HEK293 (cell line): ENCODE measurements at regions not wholly inside any gene's neighbourhood (a gene's known extent, or its start where the extent isn't known, plus 50 kb on each side); places are given as distances from the start of the nearest gene placed in this dataset.

ENCODE experiments used
- CTCF ChIA-PET: fragments of 350-600 bp; formaldehyde crosslinking; extraction: SDS; loops from one replicate; lab custom pipeline; 2021; ENCODE audit warnings: antibody characterized with exemption; lab: Yijun Ruan, JAX
- POLR2A ChIA-PET: fragments of 300-600 bp; formaldehyde crosslinking; extraction: SDS; loops from one replicate; lab custom pipeline; 2020; ENCODE audit warnings: antibody characterized with exemption, inconsistent platforms; lab: Yijun Ruan, JAX
- H3K27ac ChIP-seq: fragments of 200-500 bp; sonication (Bioruptor generic); 2 replicates; pipeline ENCODE4 v1.5.1; 2014; ENCODE audit warnings: low read depth, low read length, control low read depth, inconsistent platforms; ENCODE audit errors: extremely low read depth
- H3K36me3 ChIP-seq, 2 experiments: fragments of 200-500 bp in 1 of 2; sonication (Bioruptor generic) in 1 of 2; 1 replicate in 1 of 2; 2 replicates in 1 of 2; pipeline ENCODE4 v1.5.1; 2014 to 2017; ENCODE audit warnings: inconsistent platforms in 2 of 2, low read length in 2 of 2; ENCODE audit not compliant: control insufficient read depth in 2 of 2, insufficient read depth in 1 of 2
- H3K4me1 ChIP-seq: fragments of 200-500 bp; sonication (Bioruptor generic); 2 replicates; pipeline ENCODE4 v1.5.1; 2014; ENCODE audit warnings: mild to moderate bottlenecking, low read length, inconsistent platforms; ENCODE audit not compliant: control insufficient read depth, insufficient read depth
- H3K4me3 ChIP-seq: 2 replicates; pipeline ENCODE4 v1.5.1; 2011; ENCODE audit warnings: low read depth, mild to moderate bottlenecking, control low read depth, low read length, moderate library complexity
- H3K9me3 ChIP-seq: fragments of 200-500 bp; sonication (Bioruptor generic); 2 replicates; pipeline ENCODE4 v1.5.1; 2014; ENCODE audit warnings: low read depth, low read length, inconsistent platforms; ENCODE audit not compliant: control insufficient read depth, insufficient read depth
- GLI4 ChIP-seq: fragments of 450-650 bp; formaldehyde crosslinking; IDR thresholded peaks from 2 replicates; pipeline ENCODE4 v1.5.1; 2016; ENCODE audit warnings: missing biosample characterization, missing genetic modification characterization
- HOXA7 ChIP-seq: sonication (generic); formaldehyde crosslinking; IDR thresholded peaks from 2 replicates; pipeline ENCODE4 v1.8.1; 2022; ENCODE audit warnings: missing genetic modification reagents, borderline replicate concordance
- KLF1 ChIP-seq: fragments of 450-650 bp; formaldehyde crosslinking; IDR thresholded peaks from 2 replicates; pipeline ENCODE4 v1.5.1; 2016; ENCODE audit warnings: missing biosample characterization, missing genetic modification characterization
- KLF8 ChIP-seq: fragments of 450-650 bp; formaldehyde crosslinking; IDR thresholded peaks from 2 replicates; pipeline ENCODE4 v1.5.1; 2016; ENCODE audit warnings: missing biosample characterization, missing genetic modification characterization
- MEIS1 ChIP-seq: sonication (generic); formaldehyde crosslinking; IDR thresholded peaks from 2 replicates; pipeline ENCODE4 v1.8.1; 2022; ENCODE audit warnings: missing genetic modification reagents, mild to moderate bottlenecking, borderline replicate concordance
- OSR2 ChIP-seq: fragments of 450-650 bp; formaldehyde crosslinking; IDR thresholded peaks from 2 replicates; pipeline ENCODE4 v1.5.1; 2016; ENCODE audit warnings: missing biosample characterization, missing genetic modification characterization
- OVOL3 ChIP-seq: fragments of 450-650 bp; formaldehyde crosslinking; IDR thresholded peaks from 2 replicates; pipeline ENCODE4 v1.5.1; 2016; ENCODE audit warnings: missing biosample characterization, missing genetic modification characterization
- REST ChIP-seq: fragments of 450-650 bp; formaldehyde crosslinking; IDR thresholded peaks from 2 replicates; pipeline ENCODE4 v1.5.1; 2016; ENCODE audit warnings: missing biosample characterization, missing genetic modification characterization
- SALL2 ChIP-seq: fragments of 450-650 bp; formaldehyde crosslinking; IDR thresholded peaks from 2 replicates; pipeline ENCODE4 v1.5.0; 2017; ENCODE audit warnings: missing biosample characterization, mild to moderate bottlenecking, missing genetic modification characterization, borderline replicate concordance
- ZBTB1 ChIP-seq: fragments of 450-650 bp; formaldehyde crosslinking; IDR thresholded peaks from 2 replicates; pipeline ENCODE4 v1.5.1; 2016; ENCODE audit warnings: missing biosample characterization, missing genetic modification characterization
- ZFP37 ChIP-seq: fragments of 450-650 bp; formaldehyde crosslinking; IDR thresholded peaks from 2 replicates; pipeline ENCODE4 v1.5.1; 2016; ENCODE audit warnings: missing biosample characterization, missing genetic modification characterization
- ZNF133 ChIP-seq: fragments of 450-650 bp; formaldehyde crosslinking; IDR thresholded peaks from 2 replicates; pipeline ENCODE4 v1.5.1; 2016; ENCODE audit warnings: missing biosample characterization, missing genetic modification characterization
- ZNF146 ChIP-seq: fragments of 450-650 bp; formaldehyde crosslinking; IDR thresholded peaks from 2 replicates; pipeline ENCODE4 v1.5.1; 2016; ENCODE audit warnings: missing biosample characterization, missing genetic modification characterization
- ZNF214 ChIP-seq: fragments of 450-650 bp; formaldehyde crosslinking; IDR thresholded peaks from 2 replicates; pipeline ENCODE4 v1.5.1; 2017; ENCODE audit warnings: missing biosample characterization, mild to moderate bottlenecking, missing genetic modification characterization, borderline replicate concordance
- ZNF24 ChIP-seq: fragments of 450-650 bp; formaldehyde crosslinking; IDR thresholded peaks from 2 replicates; pipeline ENCODE4 v1.5.1; 2016; ENCODE audit warnings: missing biosample characterization, missing genetic modification characterization
- ZNF350 ChIP-seq: fragments of 450-650 bp; formaldehyde crosslinking; IDR thresholded peaks from 2 replicates; pipeline ENCODE4 v1.5.0; 2017; ENCODE audit warnings: missing biosample characterization, mild to moderate bottlenecking, missing genetic modification characterization
- ZNF416 ChIP-seq: fragments of 450-650 bp; formaldehyde crosslinking; IDR thresholded peaks from 2 replicates; pipeline ENCODE4 v1.5.1; 2016; ENCODE audit warnings: missing biosample characterization, missing genetic modification characterization
- ZNF473 ChIP-seq: fragments of 450-650 bp; formaldehyde crosslinking; IDR thresholded peaks from 2 replicates; pipeline ENCODE4 v1.5.1; 2017; ENCODE audit warnings: missing biosample characterization, missing genetic modification characterization
- ZNF521 ChIP-seq: fragments of 450-650 bp; formaldehyde crosslinking; IDR thresholded peaks from 2 replicates; pipeline ENCODE4 v1.5.1; 2017; ENCODE audit warnings: missing biosample characterization, mild to moderate bottlenecking, missing genetic modification characterization
- ZNF561 ChIP-seq: fragments of 450-650 bp; IDR thresholded peaks from 2 replicates; pipeline ENCODE4 v1.5.1; 2018; ENCODE audit warnings: missing biosample characterization, missing genetic modification characterization, borderline replicate concordance
- ZNF610 ChIP-seq: fragments of 450-650 bp; formaldehyde crosslinking; IDR thresholded peaks from 2 replicates; pipeline ENCODE4 v1.5.1; 2016; ENCODE audit warnings: missing biosample characterization, missing genetic modification characterization, borderline replicate concordance
- ZNF658 ChIP-seq: fragments of 450-650 bp; formaldehyde crosslinking; IDR thresholded peaks from 2 replicates; pipeline ENCODE4; 2016; ENCODE audit warnings: missing biosample characterization, missing genetic modification characterization
- ZNF76 ChIP-seq: fragments of 450-650 bp; formaldehyde crosslinking; IDR thresholded peaks from 2 replicates; pipeline ENCODE4; 2016; ENCODE audit warnings: low read depth, missing biosample characterization, missing genetic modification characterization, borderline replicate concordance
- ZNF830 ChIP-seq: fragments of 450-650 bp; IDR thresholded peaks from 2 replicates; pipeline ENCODE4 v1.5.0; 2018; ENCODE audit warnings: missing biosample characterization, missing genetic modification characterization, low read depth, mild to moderate bottlenecking, moderate library complexity
- ZNF843 ChIP-seq: fragments of 450-650 bp; formaldehyde crosslinking; IDR thresholded peaks from 2 replicates; pipeline ENCODE4 v1.5.1; 2016; ENCODE audit warnings: missing biosample characterization, missing genetic modification characterization
- ZSCAN4 ChIP-seq: fragments of 450-650 bp; formaldehyde crosslinking; IDR thresholded peaks from 2 replicates; pipeline ENCODE4 v1.5.1; 2017; ENCODE audit warnings: missing biosample characterization, missing genetic modification characterization

GRCh38 chr6:113385020-113385431 lies 472.1 kb upstream of the MARCKS start:
- H3K27ac ChIP-seq, result no peak overlapping the region
- H3K4me3 ChIP-seq, result no peak overlapping the region
- TF ChIP-seq ZNF24 (tag by site-specific recombination), result no peak
- no peak for TF ChIP-seq ZBTB1 (tag by site-specific recombination)
- TF ChIP-seq ZSCAN4 (tag by site-specific recombination), result no peak
- TF ChIP-seq ZNF561 (tag by site-specific recombination), result no peak
- no peak for TF ChIP-seq ZNF133 (tag by site-specific recombination)
- TF ChIP-seq OSR2 (tag by site-specific recombination), result no peak
- TF ChIP-seq ZNF146 (tag by site-specific recombination), result no peak
- TF ChIP-seq ZNF416 (tag by site-specific recombination), result no peak
- TF ChIP-seq REST (tag by site-specific recombination), result no peak
- no peak for TF ChIP-seq ZNF830
- no peak for TF ChIP-seq ZFP37
- ChIA-PET POLR2A (interaction anchor here (0.6 to 1.5 kb wide), 2 partner anchors 10 to 470 kb away, joined by 4 to 5 read pairs; no protein-coding TSS in a partner anchor), CTCF (interaction anchor here (1.2 to 1.6 kb wide), 2 partner anchors 10 to 78 kb away, joined by 5 to 8 read pairs; no protein-coding TSS in a partner anchor)
- H3K4me1 ChIP-seq, result no peaks in the 10 kb centered on the region
- no peaks in the 10 kb centered on the region for H3K9me3 ChIP-seq
- H3K36me3 ChIP-seq, result no peaks in the 10 kb centered on the region

- Histone ChIP-seq H3K4me3 (no peak overlapping the region), H3K9me3 (no peaks in the 10 kb centered on the region), H3K4me1 (no peaks in the 10 kb centered on the region), H3K27ac (no peak overlapping the region), H3K36me3 (no peaks in the 10 kb centered on the region)
- ChIA-PET CTCF (interaction anchor here (0.6 kb wide), 1 partner anchor 73 kb away, joined by 3 read pairs; no protein-coding TSS in a partner anchor), POLR2A (interaction anchor here (0.6 kb wide), 1 partner anchor 469 kb away, joined by 5 read pairs; no protein-coding TSS in a partner anchor)
- TF ChIP-seq KLF1 (tag by site-specific recombination), result no peak
- no peak for TF ChIP-seq OVOL3 (tag by site-specific recombination)
- TF ChIP-seq ZNF473, result no peak
- no peak for TF ChIP-seq ZNF350 (tag by site-specific recombination)
- no peak for TF ChIP-seq ZNF76 (tag by site-specific recombination)
- no peak for TF ChIP-seq ZNF214 (tag by site-specific recombination)
- TF ChIP-seq GLI4 (tag by site-specific recombination), result no peak
- no peak for TF ChIP-seq ZNF416 (tag by site-specific recombination)
- no peak for TF ChIP-seq SALL2 (tag by site-specific recombination)
- TF ChIP-seq HOXA7 (CRISPR knock-in tag), result no peak
- TF ChIP-seq ZNF521 (tag by site-specific recombination), result no peak
- TF ChIP-seq ZNF610 (tag by site-specific recombination), result no peak
- no peak for TF ChIP-seq ZNF658 (tag by site-specific recombination)
- TF ChIP-seq MEIS1 (CRISPR knock-in tag), result no peak
- TF ChIP-seq KLF8 (tag by site-specific recombination), result no peak
- no peak for TF ChIP-seq ZNF843 (tag by site-specific recombination)
Observed at GRCh38 chr6:113388996-113389395, 468.1 kb upstream of the MARCKS start.
